ENCODE measurements at regions not wholly inside any gene's neighbourhood (a gene's known extent, or its start where the extent isn't known, plus 50 kb on each side); places are given as distances from the start of the nearest gene placed in this dataset.

- no peak for DNase-seq
Measured at GRCh38 chr3:195001961-195002861, 268.7 kb downstream of the XXYLT1 start.

DNA sequence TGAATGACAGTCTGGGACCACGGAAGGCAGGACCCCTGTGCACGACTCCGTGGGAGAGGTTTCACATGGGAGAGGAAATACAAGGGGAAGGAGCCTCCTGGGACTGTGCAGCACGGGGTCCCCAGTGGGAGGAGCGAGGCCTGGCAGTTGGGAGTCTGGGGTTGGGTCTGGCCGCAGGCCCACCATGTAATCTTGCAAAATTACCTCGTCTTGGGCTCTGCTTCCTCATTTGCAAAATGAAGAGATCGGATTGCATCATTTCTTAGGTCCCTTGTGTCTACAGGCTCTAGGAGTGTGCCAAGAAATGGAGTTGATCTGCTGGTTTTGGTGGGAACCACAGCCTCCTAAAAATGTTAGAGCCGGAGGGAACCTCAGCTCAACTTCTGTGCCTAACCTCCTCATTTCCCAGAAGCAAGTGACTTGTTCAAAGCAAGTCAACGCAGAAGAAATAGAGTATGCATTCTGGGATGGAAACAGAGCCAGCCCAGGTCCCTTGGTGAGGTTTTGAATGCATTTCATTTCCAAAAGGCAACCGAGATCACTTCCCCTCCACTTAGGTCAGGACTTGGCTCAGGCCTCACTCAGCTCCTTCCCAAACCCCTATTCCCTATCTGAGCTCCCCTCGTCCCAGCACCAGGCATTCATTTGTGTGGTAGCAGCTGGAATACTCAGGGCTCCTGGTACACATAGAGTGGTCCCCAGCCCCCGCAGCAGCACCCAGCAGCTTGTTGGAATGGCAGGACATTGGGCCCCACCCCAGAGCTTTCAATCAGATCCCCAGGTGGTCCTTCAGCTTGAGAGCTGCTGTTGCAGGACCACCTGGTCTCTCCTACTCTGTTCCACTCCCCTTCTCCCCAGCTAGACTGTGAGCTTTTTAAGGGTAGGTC lies 267.7 kb downstream of the XXYLT1 start:
- no peak for DNase-seq

- DNase-seq: no peak
Measured at GRCh38 chr3:195003893-195004289, 267.1 kb downstream of the XXYLT1 start.

DNA sequence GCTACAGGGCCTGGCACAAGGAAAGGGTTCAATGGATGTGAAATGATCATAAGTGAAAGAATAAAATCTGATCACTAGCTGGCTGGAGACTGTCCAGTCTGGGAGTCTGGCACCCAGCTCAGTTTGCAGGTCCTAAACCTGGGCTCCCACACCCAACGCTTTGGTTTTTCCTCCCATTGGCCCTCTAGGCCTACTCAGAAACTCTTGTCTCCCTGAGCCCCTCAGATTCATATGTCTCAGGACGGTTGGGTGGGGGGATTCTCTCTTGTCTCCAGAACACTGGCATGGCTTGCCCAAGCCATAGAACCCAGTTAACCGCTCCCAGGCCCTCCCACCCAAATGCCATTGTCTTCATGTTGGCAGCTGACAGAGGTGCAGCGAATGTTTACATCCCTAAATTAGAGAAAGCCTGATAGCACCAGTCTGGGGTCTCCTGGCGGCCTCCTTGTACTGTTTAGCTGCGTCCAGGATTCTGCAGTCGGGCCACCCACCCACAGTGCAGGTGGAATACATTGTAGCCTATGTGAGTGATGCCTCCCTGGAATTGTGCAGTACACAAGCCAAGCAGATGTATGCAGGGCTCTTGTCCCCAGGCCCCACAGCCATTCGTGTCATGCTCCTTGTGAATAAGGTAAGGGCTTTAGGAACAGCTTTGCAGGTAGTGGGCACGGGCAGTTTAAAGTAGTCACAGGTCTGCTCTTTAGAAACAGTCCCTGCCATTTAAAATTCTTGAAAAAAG lies 266.3 kb downstream of the XXYLT1 start:
- DNase-seq: no peak

DNA sequence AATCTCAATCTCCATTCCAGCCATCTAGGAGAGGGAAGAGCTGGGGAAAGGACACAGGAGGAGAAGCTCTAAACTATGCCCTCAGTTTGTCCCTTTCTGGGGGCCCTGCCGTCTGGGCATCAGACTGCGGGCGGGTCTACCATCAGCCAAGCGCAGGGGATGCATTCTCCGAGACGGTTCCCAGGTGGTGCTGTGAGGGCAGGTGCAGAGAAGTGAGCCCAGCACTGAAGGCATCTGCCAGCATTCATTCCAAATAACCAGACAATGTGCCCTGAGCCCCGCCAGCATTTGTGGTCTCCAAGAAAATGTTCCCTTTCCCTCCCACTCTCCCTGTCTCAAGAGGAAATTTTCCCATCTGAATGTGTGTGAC lies 265.7 kb downstream of the XXYLT1 start:
- DNase-seq: no peak

GRCh38 chr3:195005759-195006510 lies 265.0 kb downstream of the XXYLT1 start:
- DNase-seq: no peak

GRCh38 chr3:195007151-195007550 lies 263.8 kb downstream of the XXYLT1 start:
- no peak for DNase-seq

GRCh38 chr3:195007766-195008165 lies 263.2 kb downstream of the XXYLT1 start:
- DNase-seq: no peak

DNA sequence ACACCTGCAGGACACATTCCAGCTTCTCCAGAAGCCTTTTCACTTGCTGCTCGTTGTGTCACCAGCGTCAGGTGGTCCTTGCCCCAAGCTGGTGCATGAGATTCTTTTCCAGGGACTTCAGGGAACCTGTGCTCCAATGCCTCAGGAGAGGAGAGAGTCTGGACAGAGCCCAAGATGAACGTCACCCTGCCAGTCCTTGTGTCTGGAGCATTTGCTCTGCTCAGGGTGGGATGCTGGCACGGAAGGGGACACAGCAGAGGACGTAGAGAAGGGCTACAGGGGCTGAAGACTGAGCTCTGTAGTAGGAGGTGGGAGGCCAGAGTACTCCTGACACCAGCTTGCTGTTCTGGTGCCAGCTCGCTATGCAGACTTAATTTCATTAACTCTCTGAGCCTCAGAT lies 262.1 kb downstream of the XXYLT1 start:
- no peak for DNase-seq

DNA sequence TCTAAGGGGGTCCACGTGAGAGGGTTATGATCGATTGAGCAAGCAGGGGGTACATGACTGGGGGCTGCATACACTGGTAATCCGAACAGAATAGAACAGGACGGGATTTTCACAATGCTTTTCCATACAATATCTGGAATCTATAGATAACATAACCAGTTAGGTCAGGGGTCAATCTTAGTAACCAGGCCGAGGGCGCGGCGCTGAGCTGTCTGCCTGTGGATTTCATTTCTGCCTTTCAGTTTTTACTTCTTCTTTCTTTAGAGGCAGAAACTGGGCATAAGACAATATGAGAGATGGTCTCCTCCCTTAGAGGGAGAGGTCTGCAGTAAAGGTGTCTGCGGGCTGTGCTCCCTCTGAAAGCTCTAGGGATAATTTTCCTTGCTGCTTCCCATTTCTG lies 261.3 kb downstream of the XXYLT1 start:
- DNase-seq: no peak

DNA sequence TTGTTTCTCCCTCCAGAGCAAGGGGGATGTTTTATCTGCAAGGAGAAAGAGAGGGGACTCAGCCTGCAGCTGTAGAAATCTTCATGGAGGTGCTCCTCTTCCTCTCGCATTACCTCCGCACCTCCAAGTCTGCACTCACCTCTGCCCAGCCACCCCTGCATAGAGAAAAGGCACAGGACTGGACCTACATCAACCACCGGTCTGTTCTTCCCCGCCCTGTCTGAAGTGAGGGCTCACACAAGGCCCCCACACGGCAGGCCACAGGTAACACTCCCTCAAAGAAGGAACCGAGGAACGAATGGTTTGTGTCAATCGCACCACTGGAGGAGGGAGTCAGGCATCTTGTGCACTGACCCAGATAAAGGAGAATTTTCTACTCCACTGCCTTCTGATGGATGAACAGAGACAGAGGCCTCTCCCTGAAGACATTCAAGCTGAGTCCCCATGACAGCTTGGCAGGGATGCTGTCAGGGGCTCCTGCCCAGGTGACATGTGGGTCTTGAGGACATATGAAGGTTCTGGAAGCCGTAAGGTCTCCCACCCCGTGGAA lies 260.3 kb downstream of the XXYLT1 start:
- no peak for DNase-seq

- DNase-seq: no peak
Measured at GRCh38 chr3:195011231-195011834, 259.6 kb downstream of the XXYLT1 start.

GRCh38 chr3:195012100-195012499 lies 258.9 kb downstream of the XXYLT1 start:
- no peak for DNase-seq

DNA sequence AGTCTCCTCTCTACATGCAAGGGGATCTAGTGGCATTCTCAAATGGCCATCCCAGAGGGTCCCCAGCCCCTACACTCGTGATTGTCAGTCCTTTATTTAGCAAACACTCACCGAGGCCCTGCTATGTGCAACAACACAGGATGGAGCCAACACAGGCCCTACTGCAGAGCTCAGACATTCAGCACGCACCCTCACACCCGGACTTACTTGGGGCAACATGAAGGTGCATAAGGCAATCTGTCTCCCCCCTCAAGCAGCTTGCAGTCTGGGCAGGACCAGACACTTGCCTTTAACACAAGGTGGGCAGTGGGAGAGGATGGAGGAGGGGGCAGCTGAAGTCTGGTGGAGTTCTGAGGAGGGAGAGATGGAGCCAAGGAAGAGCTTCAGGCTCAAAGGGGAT lies 258.4 kb downstream of the XXYLT1 start:
- DNase-seq: no peak

- DNase-seq: no peak
Measured at GRCh38 chr3:195013411-195014361, 257.3 kb downstream of the XXYLT1 start.

- DNase-seq: no peak
Measured at GRCh38 chr3:195015021-195015420, 255.9 kb downstream of the XXYLT1 start.

- no peak for DNase-seq
Measured at GRCh38 chr3:195017151-195017550, 253.8 kb downstream of the XXYLT1 start.

All from midbrain (tissue), 1 donor.